GM12878 (cell line): ENCODE measurements at regions not wholly inside any gene's neighbourhood (a gene's known extent, or its start where the extent isn't known, plus 50 kb on each side); places are given as distances from the start of the nearest gene placed in this dataset.

ENCODE experiments used
- ATAC-seq: fragments of 200-7000 bp; cut with Tn5 transposase; 3 replicates; pipeline ENCODE4 v1.9.1; 2020; ENCODE audit warnings: mild to moderate bottlenecking, moderate library complexity
- BruUV-seq: library from RNA; stranded (reverse); fragments of 400-500 nt; replicated peaks from 2 replicates; lab custom pipeline; 2021; lab: Mats Ljungman, UMichigan
- CTCF ChIA-PET: fragments of 300-600 bp; sonication (Branson Sonifier 250); formaldehyde crosslinking; extraction: SDS; loops from one replicate; lab custom pipeline; 2021; ENCODE audit warnings: inconsistent platforms; lab: Yijun Ruan, JAX
- POLR2A ChIA-PET: fragments of 350-600 bp; formaldehyde crosslinking; extraction: SDS; loops from one replicate; lab custom pipeline; 2021; ENCODE audit warnings: inconsistent platforms; lab: Charles Lee
- RAD21 ChIA-PET: fragments of 300-600 bp; sonication (Branson Sonifier 250); formaldehyde crosslinking; loops from one replicate; lab custom pipeline; 2023; ENCODE audit warnings: antibody characterized with exemption; ENCODE audit not compliant: unreplicated experiment; lab: Charles Lee
- SMC1A ChIA-PET: fragments of 300-600 bp; sonication (Branson Sonifier 250); formaldehyde crosslinking; loops from one replicate; lab custom pipeline; 2023; ENCODE audit not compliant: unreplicated experiment, uncharacterized antibody; lab: Charles Lee
- DNase-seq: peaks from one replicate; pipeline ENCODE4 v3.0.0-alpha.2; 2011; ENCODE audit warnings: low read depth, low spot score
- FAIRE-seq: peaks from 3 replicates; lab custom pipeline; 2011; peaks lifted over from hg19 to GRCh38; lab: Jason Lieb, UNC
- H2AFZ ChIP-seq: 2 replicates; pipeline ENCODE4 v1.6.0; 2011; ENCODE audit warnings: low read depth, low read length, control low read depth; ENCODE audit not compliant: control insufficient read depth
- H3K27ac ChIP-seq: 2 replicates; pipeline ENCODE4 v1.5.1; 2011; ENCODE audit warnings: control low read depth; ENCODE audit not compliant: control insufficient read depth, insufficient read depth
- H3K27me3 ChIP-seq, 2 experiments: replicated peaks in 1 of 2; 2 replicates each; pipeline versions ENCODE4 v1.6.0 to v1.6.1; 2011; ENCODE audit warnings: low read length in 1 of 2; ENCODE audit not compliant: control insufficient read depth in 2 of 2, insufficient read depth in 2 of 2
- H3K36me3 ChIP-seq, 2 experiments: 2 replicates each; pipeline ENCODE4 v1.5.1; 2011; ENCODE audit warnings: low read length in 1 of 2; ENCODE audit not compliant: control insufficient read depth in 2 of 2, insufficient read depth in 2 of 2
- H3K4me1 ChIP-seq: 2 replicates; pipeline ENCODE4 v1.6.1; 2011; ENCODE audit warnings: mild to moderate bottlenecking, low read length, moderate library complexity, mixed read lengths; ENCODE audit not compliant: control insufficient read depth, insufficient read depth
- H3K4me2 ChIP-seq: 2 replicates; pipeline ENCODE4 v1.6.0; 2011; ENCODE audit warnings: control low read depth; ENCODE audit not compliant: control insufficient read depth, insufficient read depth
- H3K4me3 ChIP-seq: fragments of 200-600 bp; sonication (generic); 2 replicates; pipeline ENCODE4 v1.5.1; 2016
- H3K79me2 ChIP-seq: 2 replicates; pipeline ENCODE4 v1.6.0; 2011; ENCODE audit warnings: low read length; ENCODE audit not compliant: control insufficient read depth, insufficient read depth
- H3K9ac ChIP-seq: 2 replicates; pipeline ENCODE4 v1.8.0; 2011; ENCODE audit warnings: low read length, control low read depth, mixed read lengths; ENCODE audit not compliant: control insufficient read depth, insufficient read depth
- H3K9me3 ChIP-seq: replicated peaks from 3 replicates; pipeline ENCODE4 v1.5.1; 2011; ENCODE audit warnings: mild to moderate bottlenecking, low read length; ENCODE audit not compliant: control insufficient read depth, insufficient read depth
- H4K20me1 ChIP-seq: 2 replicates; pipeline ENCODE4 v1.6.0; 2011; ENCODE audit not compliant: control insufficient read depth, insufficient read depth
- BCLAF1 ChIP-seq: fragments of 450-650 bp; IDR thresholded peaks from 2 replicates; pipeline ENCODE4 v1.6.1; 2017; ENCODE audit warnings: antibody characterized with exemption, mild to moderate bottlenecking, moderate library complexity
- EP300 ChIP-seq, 2 experiments: fragments of 150-350 bp in 1 of 2; IDR thresholded peaks; 2 replicates each; pipeline ENCODE4 v1.6.1; 2011 to 2012; ENCODE audit warnings: low read depth in 2 of 2, low read length in 2 of 2, borderline replicate concordance in 1 of 2, improper control_type of control experiment in 1 of 2, inconsistent platforms in 1 of 2; ENCODE audit not compliant: control insufficient read depth in 1 of 2
- FOXM1 ChIP-seq: IDR thresholded peaks from 2 replicates; pipeline ENCODE4 v1.6.1; 2012; ENCODE audit warnings: low read depth, mild to moderate bottlenecking, inconsistent platforms, low read length, moderate library complexity
- IRF5 ChIP-seq: fragments of 450-650 bp; IDR thresholded peaks from 2 replicates; pipeline ENCODE4 v1.6.1; 2017; ENCODE audit warnings: borderline replicate concordance
- JUNB ChIP-seq: IDR thresholded peaks from 2 replicates; pipeline ENCODE4 v1.6.1; 2016; ENCODE audit warnings: antibody characterized with exemption, mild to moderate bottlenecking
- KAT2A ChIP-seq: conservative IDR thresholded peaks from 2 replicates; pipeline ENCODE4 v1.6.1; 2011; ENCODE audit warnings: low read depth, low read length; ENCODE audit not compliant: control insufficient read depth
- NR2F1 ChIP-seq: fragments of 450-650 bp; conservative IDR thresholded peaks from 2 replicates; pipeline ENCODE4 v1.6.1; 2017; ENCODE audit warnings: mild to moderate bottlenecking
- PKNOX1 ChIP-seq: fragments of 450-650 bp; IDR thresholded peaks from 2 replicates; pipeline ENCODE4 v1.6.1; 2016; ENCODE audit warnings: mild to moderate bottlenecking
- SMARCA5 ChIP-seq: fragments of 450-650 bp; IDR thresholded peaks from 2 replicates; pipeline ENCODE4 v1.6.1; 2017; ENCODE audit warnings: mild to moderate bottlenecking
- SREBF2 ChIP-seq: IDR thresholded peaks from 2 replicates; pipeline ENCODE4 v1.6.1; 2012; ENCODE audit warnings: mild to moderate bottlenecking, low read length
- ZNF687 ChIP-seq: fragments of 450-650 bp; IDR thresholded peaks from 2 replicates; pipeline ENCODE4 v1.6.1; 2017; ENCODE audit warnings: mild to moderate bottlenecking, moderate library complexity
- WGBS: methylation state at CpG from one replicate; pipeline ENCODE4 v1.1.6; 2016; ENCODE audit warnings: low lambda C conversion rate; ENCODE audit not compliant: insufficient replicate concordance, insufficient coverage; ENCODE audit errors: missing lambda C conversion rate; 5-methylcytosine and 5-hydroxymethylcytosine counted together
- in situ Hi-C: fragments of 300-500 bp; cut with MboI; formaldehyde crosslinking; loops from 9 replicates; pipeline ENCODE4 v1.14.3; 2018; ENCODE audit warnings: mixed read lengths
- intact Hi-C: fragments of 100-400 bp; cut with micrococcal nuclease; formaldehyde crosslinking; loops from one replicate; pipeline ENCODE4 v1.14.2; 2022; ENCODE audit not compliant: unreplicated experiment

GRCh38 chr12:73187765-73188164 lies 915.6 kb downstream of the TRHDE start (continued):
- TF ChIP-seq BCLAF1 (no peak), JUNB (no peak), FOXM1 (no peak), PKNOX1 (no peak), SMARCA5 (no peak), KAT2A (no peak), SREBF2 (no peak), NR2F1 (no peak)

GRCh38 chr12:73210548-73211204 lies 938.5 kb downstream of the TRHDE start:
- intact Hi-C loops (no loop called here), in situ Hi-C loops (no loop called here)
- SMC1A ChIA-PET: no interaction called here
- no peak overlapping the region for H3K27ac ChIP-seq
- H3K4me1 ChIP-seq: no peaks in the 10 kb centered on the region
- no peaks in the 10 kb centered on the region for H3K9me3 ChIP-seq
- RAD21 ChIA-PET: no interaction called here
- H3K36me3 ChIP-seq: no peaks in the 10 kb centered on the region
- H4K20me1 ChIP-seq: no peaks in the 10 kb centered on the region
- no peak for ATAC-seq
- FAIRE-seq: no peak
- H3K4me3 ChIP-seq: no peak overlapping the region
- H3K4me2 ChIP-seq: no peak overlapping the region
- no peaks in the 10 kb centered on the region for H3K27me3 ChIP-seq
- BruUV-seq: no TSS peak
- CTCF ChIA-PET: interaction anchor here (1.2 kb wide), 1 partner anchor 120 kb away, joined by 3 read pairs; no protein-coding TSS in a partner anchor
- no peak for DNase-seq
- POLR2A ChIA-PET: no interaction called here
- 38% methylated on average over 5 of the region's 5 CpGs for WGBS
- no peak overlapping the region for H2AFZ ChIP-seq
- no peaks in the 10 kb centered on the region for H3K79me2 ChIP-seq
- no peak overlapping the region for H3K9ac ChIP-seq
- TF ChIP-seq ZNF687 (no peak), EP300 (IDR thresholded peaks at IDR 0.05; ENCODE audit: borderline replicate concordance in 1 of 2, control insufficient read depth in 1 of 2, low read depth in 2 of 2, low read length in 2 of 2) (no peak), IRF5 (no peak)
